ENCODE measurements at regions not wholly inside any gene's neighbourhood (a gene's known extent, or its start where the extent isn't known, plus 50 kb on each side); places are given as distances from the start of the nearest gene placed in this dataset.

DNA sequence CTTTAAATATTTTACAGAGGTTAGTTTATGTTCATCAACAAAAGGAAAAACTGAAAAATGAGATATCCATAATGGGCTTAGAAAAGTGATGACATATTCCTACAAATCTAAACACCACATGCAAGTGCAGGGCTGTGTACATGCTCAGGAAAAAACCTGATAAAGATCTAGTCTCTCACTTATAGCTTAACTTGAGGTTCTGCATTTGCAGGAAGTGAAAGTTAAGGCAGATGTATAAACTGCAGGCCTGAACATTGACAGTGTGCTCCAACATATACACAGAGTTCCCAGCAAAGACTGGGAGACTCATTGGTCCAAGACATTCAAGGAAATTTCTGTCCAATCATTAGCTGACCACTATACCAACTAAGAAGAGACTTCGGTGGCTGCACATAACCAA is 63.8 kb upstream of the RET start:
- TF ChIP-seq, protein P1, sequence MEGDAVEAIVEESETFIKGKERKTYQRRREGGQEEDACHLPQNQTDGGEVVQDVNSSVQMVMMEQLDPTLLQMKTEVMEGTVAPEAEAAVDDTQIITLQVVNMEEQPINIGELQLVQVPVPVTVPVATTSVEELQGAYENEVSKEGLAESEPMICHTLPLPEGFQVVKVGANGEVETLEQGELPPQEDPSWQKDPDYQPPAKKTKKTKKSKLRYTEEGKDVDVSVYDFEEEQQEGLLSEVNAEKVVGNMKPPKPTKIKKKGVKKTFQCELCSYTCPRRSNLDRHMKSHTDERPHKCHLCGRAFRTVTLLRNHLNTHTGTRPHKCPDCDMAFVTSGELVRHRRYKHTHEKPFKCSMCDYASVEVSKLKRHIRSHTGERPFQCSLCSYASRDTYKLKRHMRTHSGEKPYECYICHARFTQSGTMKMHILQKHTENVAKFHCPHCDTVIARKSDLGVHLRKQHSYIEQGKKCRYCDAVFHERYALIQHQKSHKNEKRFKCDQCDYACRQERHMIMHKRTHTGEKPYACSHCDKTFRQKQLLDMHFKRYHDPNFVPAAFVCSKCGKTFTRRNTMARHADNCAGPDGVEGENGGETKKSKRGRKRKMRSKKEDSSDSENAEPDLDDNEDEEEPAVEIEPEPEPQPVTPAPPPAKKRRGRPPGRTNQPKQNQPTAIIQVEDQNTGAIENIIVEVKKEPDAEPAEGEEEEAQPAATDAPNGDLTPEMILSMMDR (IDR thresholded peaks at IDR 0.05): no peak
- TF ChIP-seq EZH2 (IDR thresholded peaks at IDR 0.05): no peak
- no peak for TF ChIP-seq EZH2phosphoT487 (IDR thresholded peaks at IDR 0.05)
